ENCODE measurements at regions not wholly inside any gene's neighbourhood (a gene's known extent, or its start where the extent isn't known, plus 50 kb on each side); places are given as distances from the start of the nearest gene placed in this dataset.
"Not testable (repeated sequence)": the region's sequence is repeated elsewhere in the genome, so short reads cannot be mapped to it uniquely, and the experiment has no call there.

- TF ChIP-seq POLR2A (IDR thresholded peaks at IDR 0.05) = no peak
- no peak for TF ChIP-seq CTCF (IDR thresholded peaks at IDR 0.05)
- 85 to 96% (median 91%) methylated on average over 2 of the region's 2 CpGs for WGBS, 4 donors
- no peaks in the 10 kb centered on the region for H3K27me3 ChIP-seq
- no peak overlapping the region for H3K4me3 ChIP-seq
- H3K4me1 ChIP-seq = no peaks in the 10 kb centered on the region
- ATAC-seq (no peak), DNase-seq (no peak)
- intact Hi-C loops (cut with DNase I) = no loop called here
- no peaks in the 10 kb centered on the region for H3K36me3 ChIP-seq
- no peak overlapping the region for H3K27ac ChIP-seq
- H3K9me3 ChIP-seq = peaks cover 0 to 23% (median 4%) of the 10 kb centered on the region in 12 donors
Measured at GRCh38 chr20:54909702-54910101, 434.3 kb downstream of the DOK5 start.

- intact Hi-C loops (cut with DNase I); DNase-seq; H3K4me3 ChIP-seq; ATAC-seq; H3K27ac ChIP-seq; H3K27me3 ChIP-seq; H3K36me3 ChIP-seq; H3K4me1 ChIP-seq: not testable (repeated sequence)
- peaks cover 0 to 40% (median 9%) of the 10 kb centered on the region in 12 donors for H3K9me3 ChIP-seq
- 84 to 89% (median 87%) methylated on average over 6 of the region's 6 CpGs for WGBS, 4 donors
Measured at GRCh38 chr20:54906134-54906533, 430.7 kb downstream of the DOK5 start.

GRCh38 chr20:54897787-54898186 is 422.4 kb downstream of the DOK5 start:
- H3K9me3 ChIP-seq = peaks cover 0 to 26% (median 4%) of the 10 kb centered on the region in 12 donors
- no peaks in the 10 kb centered on the region for H3K4me1 ChIP-seq
- TF ChIP-seq POLR2A (IDR thresholded peaks at IDR 0.05) (no peak), CTCF (IDR thresholded peaks at IDR 0.05) (no peak)
- intact Hi-C loops (cut with DNase I) = no loop called here
- WGBS, 4 donors = 76 to 89% (median 82%) methylated on average over 5 to 6 of the region's 6 CpGs
- DNase-seq (no peak), ATAC-seq (no peak)
- H3K4me3 ChIP-seq = no peak overlapping the region
- no peaks in the 10 kb centered on the region for H3K36me3 ChIP-seq
- H3K27me3 ChIP-seq = no peaks in the 10 kb centered on the region
- H3K27ac ChIP-seq = no peak overlapping the region

GRCh38 chr20:54891907-54892306 is 416.5 kb downstream of the DOK5 start:
- Histone ChIP-seq H3K4me3 (no peak overlapping the region), H3K27me3 (no peaks in the 10 kb centered on the region), H3K9me3 (peaks cover 0 to 3% (median 0%) of the 10 kb centered on the region in 12 donors), H3K36me3 (no peaks in the 10 kb centered on the region), H3K4me1 (no peaks in the 10 kb centered on the region), H3K27ac (no peak overlapping the region)
- 69 to 76% (median 72%) methylated on average over 3 of the region's 3 CpGs for WGBS, 4 donors
- intact Hi-C loops (cut with DNase I) = no loop called here
- DNase-seq (no peak), ATAC-seq (no peak)
- TF ChIP-seq CTCF (IDR thresholded peaks at IDR 0.05) (no peak), POLR2A (IDR thresholded peaks at IDR 0.05) (no peak)

- WGBS, 4 donors = 66 to 77% (median 75%) methylated on average over 1 of the region's 1 CpG
- Histone ChIP-seq H3K9me3 (no peaks in the 10 kb centered on the region), H3K27ac (no peak overlapping the region), H3K4me3 (no peak overlapping the region), H3K4me1 (no peaks in the 10 kb centered on the region), H3K36me3 (no peaks in the 10 kb centered on the region), H3K27me3 (no peaks in the 10 kb centered on the region)
- ATAC-seq (no peak), DNase-seq (no peak)
- no peak for TF ChIP-seq POLR2A (IDR thresholded peaks at IDR 0.05)
- no peak for TF ChIP-seq CTCF (IDR thresholded peaks at IDR 0.05)
- intact Hi-C loops (cut with DNase I) = no loop called here
Measured at GRCh38 chr20:54879393-54879792, 404.0 kb downstream of the DOK5 start.
